ENCODE measurements at regions not wholly inside any gene's neighbourhood (a gene's known extent, or its start where the extent isn't known, plus 50 kb on each side); places are given as distances from the start of the nearest gene placed in this dataset.

DNA sequence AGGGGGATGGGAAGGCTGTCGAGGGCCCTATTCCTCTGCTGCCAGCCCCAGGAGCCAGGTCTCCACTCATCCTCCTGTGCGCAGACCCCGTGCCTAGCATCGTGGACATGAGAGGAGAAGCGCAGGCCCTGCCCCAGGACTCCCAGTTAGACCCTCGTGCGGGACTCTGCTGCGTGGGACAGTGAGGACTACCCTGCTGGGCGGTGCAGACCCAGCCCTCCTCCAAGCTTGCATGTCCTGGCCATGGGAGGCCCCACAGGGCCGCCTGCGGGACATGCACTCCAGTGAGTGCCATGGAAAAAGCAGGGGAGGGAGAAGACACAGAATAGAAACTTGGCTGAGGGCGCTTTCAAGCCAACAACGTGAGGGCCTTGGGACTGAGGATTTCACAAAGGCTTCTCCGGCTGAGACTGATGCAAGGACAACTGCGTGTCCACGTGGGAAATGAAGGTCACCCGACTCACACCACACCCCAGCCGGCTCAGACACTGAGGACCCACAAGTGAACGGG lies 62.6 kb upstream of the IQSEC1 start:
- no peak overlapping the region for H3K9ac ChIP-seq (ENCODE audit: low read length)
- H3F3A ChIP-seq (ENCODE audit: insufficient read depth), result no peaks in the 10 kb centered on the region
- no peak for TF ChIP-seq EZH2phosphoT487 (conservative IDR thresholded peaks at IDR 0.05; ENCODE audit: low read length)
- TF ChIP-seq, protein P1, sequence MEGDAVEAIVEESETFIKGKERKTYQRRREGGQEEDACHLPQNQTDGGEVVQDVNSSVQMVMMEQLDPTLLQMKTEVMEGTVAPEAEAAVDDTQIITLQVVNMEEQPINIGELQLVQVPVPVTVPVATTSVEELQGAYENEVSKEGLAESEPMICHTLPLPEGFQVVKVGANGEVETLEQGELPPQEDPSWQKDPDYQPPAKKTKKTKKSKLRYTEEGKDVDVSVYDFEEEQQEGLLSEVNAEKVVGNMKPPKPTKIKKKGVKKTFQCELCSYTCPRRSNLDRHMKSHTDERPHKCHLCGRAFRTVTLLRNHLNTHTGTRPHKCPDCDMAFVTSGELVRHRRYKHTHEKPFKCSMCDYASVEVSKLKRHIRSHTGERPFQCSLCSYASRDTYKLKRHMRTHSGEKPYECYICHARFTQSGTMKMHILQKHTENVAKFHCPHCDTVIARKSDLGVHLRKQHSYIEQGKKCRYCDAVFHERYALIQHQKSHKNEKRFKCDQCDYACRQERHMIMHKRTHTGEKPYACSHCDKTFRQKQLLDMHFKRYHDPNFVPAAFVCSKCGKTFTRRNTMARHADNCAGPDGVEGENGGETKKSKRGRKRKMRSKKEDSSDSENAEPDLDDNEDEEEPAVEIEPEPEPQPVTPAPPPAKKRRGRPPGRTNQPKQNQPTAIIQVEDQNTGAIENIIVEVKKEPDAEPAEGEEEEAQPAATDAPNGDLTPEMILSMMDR (IDR thresholded peaks at IDR 0.05; ENCODE audit: insufficient read depth, low read length, poor library complexity, severe bottlenecking), result no peak
- H3K4me3 ChIP-seq (ENCODE audit: insufficient read depth, low read length, poor library complexity, severe bottlenecking), result no peak overlapping the region
- no peaks in the 10 kb centered on the region for H3K27me3 ChIP-seq (ENCODE audit: low read length)
- no peaks in the 10 kb centered on the region for H3K36me3 ChIP-seq (ENCODE audit: low read length)
- no peaks in the 10 kb centered on the region for H3K79me2 ChIP-seq (ENCODE audit: insufficient read depth, low read length)
- no peaks in the 10 kb centered on the region for H4K20me1 ChIP-seq (ENCODE audit: low read depth, low read length)
- no peak overlapping the region for H3K4me2 ChIP-seq (ENCODE audit: low read depth, low read length, poor library complexity, severe bottlenecking)
- H2AFZ ChIP-seq (ENCODE audit: low read depth, low read length, severe bottlenecking), result no peak overlapping the region
- no peak overlapping the region for H3K27ac ChIP-seq (ENCODE audit: low read depth, low read length)
- H3K9me3 ChIP-seq (ENCODE audit: insufficient read depth, low read length), result no peaks in the 10 kb centered on the region
- H3K9me2 ChIP-seq (replicated peaks; ENCODE audit: insufficient read depth, low read length), result no peaks in the 10 kb centered on the region

DNA sequence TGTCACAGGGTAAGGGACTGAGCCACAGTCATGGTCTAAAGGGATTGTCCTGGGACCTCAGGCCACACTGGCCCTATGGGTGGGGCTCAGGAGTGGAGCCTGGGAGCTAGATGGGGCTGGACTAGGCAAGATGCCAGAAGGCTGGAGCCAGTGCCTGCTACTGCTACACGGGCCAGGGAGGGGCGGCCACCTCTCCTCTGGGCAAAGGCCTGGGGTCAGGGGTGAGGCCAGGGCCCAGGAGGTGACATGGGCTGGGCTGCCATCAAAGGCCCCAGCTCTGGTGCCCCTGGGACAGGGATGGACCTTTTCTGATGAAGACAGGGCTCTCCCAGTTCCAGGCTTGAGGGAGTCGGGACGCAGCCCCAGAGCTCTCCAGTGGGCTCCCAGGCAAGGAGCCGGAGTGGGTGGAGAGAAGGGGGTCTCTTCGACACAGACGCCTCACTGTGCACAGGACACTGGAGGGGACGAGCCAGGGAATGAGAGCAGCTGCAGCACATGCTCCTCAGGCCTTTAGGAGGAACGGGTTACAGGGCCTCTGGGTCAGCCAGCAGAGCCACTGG lies 62.1 kb upstream of the IQSEC1 start:
- H3K9me3 ChIP-seq (ENCODE audit: insufficient read depth, low read length), result no peaks in the 10 kb centered on the region
- no peaks in the 10 kb centered on the region for H4K20me1 ChIP-seq (ENCODE audit: low read depth, low read length)
- no peaks in the 10 kb centered on the region for H3K27me3 ChIP-seq (ENCODE audit: low read length)
- no peak overlapping the region for H3K9ac ChIP-seq (ENCODE audit: low read length)
- no peak for TF ChIP-seq EZH2phosphoT487 (conservative IDR thresholded peaks at IDR 0.05; ENCODE audit: low read length)
- TF ChIP-seq, protein P1 (IDR thresholded peaks at IDR 0.05; ENCODE audit: insufficient read depth, low read length, poor library complexity, severe bottlenecking), result no peak
- no peaks in the 10 kb centered on the region for H3K9me2 ChIP-seq (replicated peaks; ENCODE audit: insufficient read depth, low read length)
- no peak overlapping the region for H3K4me2 ChIP-seq (ENCODE audit: low read depth, low read length, poor library complexity, severe bottlenecking)
- H3F3A ChIP-seq (ENCODE audit: insufficient read depth), result no peaks in the 10 kb centered on the region
- no peak overlapping the region for H3K27ac ChIP-seq (ENCODE audit: low read depth, low read length)
- H3K4me3 ChIP-seq (ENCODE audit: insufficient read depth, low read length, poor library complexity, severe bottlenecking), result no peak overlapping the region
- no peaks in the 10 kb centered on the region for H3K79me2 ChIP-seq (ENCODE audit: insufficient read depth, low read length)
- H3K36me3 ChIP-seq (ENCODE audit: low read length), result no peaks in the 10 kb centered on the region
- no peak overlapping the region for H2AFZ ChIP-seq (ENCODE audit: low read depth, low read length, severe bottlenecking)

DNA sequence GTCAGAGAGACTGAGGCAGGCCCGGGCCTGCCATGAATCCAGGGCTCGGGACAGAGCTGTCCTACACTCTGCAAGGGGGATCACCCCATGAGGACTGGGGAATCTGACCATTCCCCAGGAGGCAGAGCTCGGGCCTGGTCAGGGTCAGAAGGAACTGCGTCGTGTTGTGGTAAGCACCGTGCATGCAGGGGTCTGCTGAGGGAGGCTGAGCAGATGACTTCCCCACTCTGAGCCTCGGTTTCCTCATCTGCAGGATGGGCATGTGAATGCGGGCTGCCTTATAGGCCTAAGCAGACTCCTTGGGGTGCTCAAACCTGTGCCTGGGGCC lies 61.6 kb upstream of the IQSEC1 start:
- Histone ChIP-seq H3K9me2 (replicated peaks; ENCODE audit: insufficient read depth, low read length) (no peaks in the 10 kb centered on the region), H3K27ac (ENCODE audit: low read depth, low read length) (no peak overlapping the region), H3K79me2 (ENCODE audit: insufficient read depth, low read length) (no peaks in the 10 kb centered on the region), H4K20me1 (ENCODE audit: low read depth, low read length) (no peaks in the 10 kb centered on the region), H2AFZ (ENCODE audit: low read depth, low read length, severe bottlenecking) (no peak overlapping the region), H3K36me3 (ENCODE audit: low read length) (no peaks in the 10 kb centered on the region), H3K27me3 (ENCODE audit: low read length) (no peaks in the 10 kb centered on the region), H3K9me3 (ENCODE audit: insufficient read depth, low read length) (no peaks in the 10 kb centered on the region), H3K4me3 (ENCODE audit: insufficient read depth, low read length, poor library complexity, severe bottlenecking) (no peak overlapping the region), H3K4me2 (ENCODE audit: low read depth, low read length, poor library complexity, severe bottlenecking) (no peak overlapping the region), H3K9ac (ENCODE audit: low read length) (no peak overlapping the region), H3F3A (ENCODE audit: insufficient read depth) (no peaks in the 10 kb centered on the region)
- TF ChIP-seq, protein P1 (IDR thresholded peaks at IDR 0.05; ENCODE audit: insufficient read depth, low read length, poor library complexity, severe bottlenecking), result no peak
- no peak for TF ChIP-seq EZH2phosphoT487 (conservative IDR thresholded peaks at IDR 0.05; ENCODE audit: low read length)

Data from SU-DHL-6 (cell line).